Cerebellar cortex (tissue), 1 donor: ENCODE measurements at regions not wholly inside any gene's neighbourhood (a gene's known extent, or its start where the extent isn't known, plus 50 kb on each side); places are given as distances from the start of the nearest gene placed in this dataset.

Experiments
- DNase-seq: peaks from one replicate; pipeline ENCODE4 v3.0.0-alpha.2; 2015; ENCODE audit warnings: low spot score

DNA sequence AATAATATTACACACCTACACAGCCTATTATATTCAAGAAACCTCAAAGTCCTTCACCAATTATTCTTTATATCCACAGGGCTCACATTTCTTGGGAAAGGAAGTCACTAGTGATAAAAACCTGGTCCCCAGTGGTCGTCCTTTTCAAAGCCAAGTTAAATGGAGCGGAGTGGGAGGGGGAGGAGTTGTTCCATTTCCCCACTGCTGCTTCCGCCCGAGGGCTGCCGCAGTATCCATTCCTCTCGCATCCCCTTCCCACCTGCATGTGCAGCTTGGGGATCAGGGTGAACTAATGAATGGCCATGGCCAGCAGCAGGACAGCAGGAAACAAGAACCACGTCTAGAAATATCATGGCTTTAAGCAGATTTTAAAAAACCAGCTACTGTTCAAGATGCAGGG lies 76.4 kb upstream of the SEMA6D start:
- DNase-seq = no peak

DNA sequence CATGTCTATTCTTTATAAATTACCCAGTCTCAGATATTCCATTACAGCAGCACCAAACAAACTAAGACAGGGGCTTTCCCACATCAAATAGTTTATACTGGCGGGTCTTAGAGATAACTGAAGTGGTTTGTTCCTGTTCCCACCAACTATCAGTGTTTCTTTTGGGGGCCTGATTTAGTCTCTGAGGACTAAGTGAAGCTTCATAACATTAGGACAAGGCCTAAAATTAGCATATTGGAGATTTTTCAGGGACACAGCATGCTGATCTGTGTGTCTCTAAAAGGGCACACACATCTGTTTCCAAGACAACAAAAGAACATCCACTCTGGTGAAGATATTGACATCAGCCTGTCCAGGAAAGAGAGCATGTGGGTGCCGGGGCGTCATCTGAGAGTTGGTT lies 72.6 kb upstream of the SEMA6D start:
- no peak for DNase-seq

DNA sequence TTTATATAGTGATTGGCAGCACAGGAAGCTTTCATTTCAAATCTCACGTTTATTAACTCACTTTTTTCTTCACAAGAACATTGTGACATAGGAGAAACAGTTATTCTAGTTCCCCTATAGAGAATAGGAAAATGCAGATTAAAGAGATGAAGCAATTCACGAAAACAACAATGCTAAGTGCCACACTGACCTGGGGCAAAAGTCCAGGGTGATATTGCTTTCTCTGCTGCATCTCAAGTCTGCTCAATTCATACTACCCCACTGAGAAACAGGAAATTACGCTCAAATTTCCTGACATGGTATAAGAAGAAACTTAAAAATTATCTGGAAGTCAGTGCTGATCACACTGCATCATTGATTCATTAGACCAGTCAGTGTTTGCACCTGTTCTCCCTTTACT lies 66.7 kb upstream of the SEMA6D start:
- no peak for DNase-seq

GRCh38 chr15:47652328-47652727 lies 65.0 kb upstream of the SEMA6D start:
- DNase-seq = no peak

DNA sequence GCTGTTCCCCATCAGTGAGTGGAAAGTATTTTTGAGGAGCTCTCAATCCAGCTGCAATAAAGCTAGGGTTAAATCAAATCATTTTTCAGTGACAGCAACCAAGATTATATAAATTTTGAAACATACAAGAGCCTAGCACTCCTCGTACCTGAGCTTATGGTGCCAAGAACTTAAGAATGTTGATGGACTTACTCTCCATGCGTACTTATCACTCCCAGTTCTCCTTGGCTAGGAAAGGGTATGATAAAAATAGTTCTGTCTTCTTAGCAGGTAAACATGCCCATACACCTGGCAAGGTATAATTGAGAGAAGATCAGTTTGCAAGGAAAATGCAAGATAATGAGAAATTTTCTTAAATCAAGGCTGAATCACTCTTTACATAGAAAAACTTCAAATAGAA lies 64.5 kb upstream of the SEMA6D start:
- no peak for DNase-seq

- no peak for DNase-seq
Observed at GRCh38 chr15:47661661-47662180, 55.6 kb upstream of the SEMA6D start.

DNA sequence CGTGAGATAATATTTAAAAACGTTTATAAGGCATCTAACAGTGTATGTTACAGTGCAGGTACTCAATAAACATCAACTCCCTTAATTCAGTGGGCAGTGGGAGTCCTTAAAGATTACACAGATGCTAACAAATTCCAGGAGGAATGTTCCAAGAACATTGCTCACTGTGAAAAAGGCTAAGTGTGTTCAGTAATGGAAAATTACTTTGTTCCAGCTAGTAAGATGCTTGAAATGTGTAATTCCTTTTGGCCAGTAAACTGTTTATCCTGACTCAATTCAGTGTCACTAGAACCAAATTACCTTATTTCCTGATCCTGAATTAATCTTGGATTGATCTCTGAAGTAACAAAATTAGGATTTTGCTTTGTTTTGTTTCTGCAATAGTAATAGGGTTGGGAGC lies 54.2 kb upstream of the SEMA6D start:
- DNase-seq = no peak
